ENCODE measurements at regions not wholly inside any gene's neighbourhood (a gene's known extent, or its start where the extent isn't known, plus 50 kb on each side); places are given as distances from the start of the nearest gene placed in this dataset.

DNA sequence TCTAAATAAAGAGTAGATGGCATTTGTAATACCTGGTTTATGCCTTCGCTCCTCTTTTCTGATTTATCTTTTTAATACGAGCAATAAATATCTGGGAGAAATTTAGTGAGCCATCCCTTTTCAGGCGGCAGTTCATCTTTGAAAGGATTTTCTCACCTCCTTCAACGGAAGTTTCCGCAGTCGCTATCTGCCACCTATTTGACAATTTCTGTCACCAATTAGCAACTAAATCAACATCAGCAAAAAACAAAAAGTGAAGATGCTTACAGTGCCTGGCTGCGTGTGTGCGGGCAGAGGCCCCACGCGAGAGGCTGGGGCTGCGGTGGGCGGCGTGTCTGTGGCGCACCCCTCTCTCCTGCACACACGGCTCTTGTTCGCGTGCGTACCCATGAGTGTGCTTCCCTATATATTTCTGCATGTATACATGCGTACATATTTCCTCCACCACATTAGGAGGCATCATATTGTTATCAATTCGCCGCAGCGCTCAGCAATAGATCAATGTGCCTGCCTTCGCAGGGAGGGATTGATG is 117.3 kb upstream of the BARHL2 start:
- TF ChIP-seq, protein P1, sequence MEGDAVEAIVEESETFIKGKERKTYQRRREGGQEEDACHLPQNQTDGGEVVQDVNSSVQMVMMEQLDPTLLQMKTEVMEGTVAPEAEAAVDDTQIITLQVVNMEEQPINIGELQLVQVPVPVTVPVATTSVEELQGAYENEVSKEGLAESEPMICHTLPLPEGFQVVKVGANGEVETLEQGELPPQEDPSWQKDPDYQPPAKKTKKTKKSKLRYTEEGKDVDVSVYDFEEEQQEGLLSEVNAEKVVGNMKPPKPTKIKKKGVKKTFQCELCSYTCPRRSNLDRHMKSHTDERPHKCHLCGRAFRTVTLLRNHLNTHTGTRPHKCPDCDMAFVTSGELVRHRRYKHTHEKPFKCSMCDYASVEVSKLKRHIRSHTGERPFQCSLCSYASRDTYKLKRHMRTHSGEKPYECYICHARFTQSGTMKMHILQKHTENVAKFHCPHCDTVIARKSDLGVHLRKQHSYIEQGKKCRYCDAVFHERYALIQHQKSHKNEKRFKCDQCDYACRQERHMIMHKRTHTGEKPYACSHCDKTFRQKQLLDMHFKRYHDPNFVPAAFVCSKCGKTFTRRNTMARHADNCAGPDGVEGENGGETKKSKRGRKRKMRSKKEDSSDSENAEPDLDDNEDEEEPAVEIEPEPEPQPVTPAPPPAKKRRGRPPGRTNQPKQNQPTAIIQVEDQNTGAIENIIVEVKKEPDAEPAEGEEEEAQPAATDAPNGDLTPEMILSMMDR (IDR thresholded peaks at IDR 0.05; ENCODE audit: low read length): no peak
- no peak for TF ChIP-seq EZH2 (optimal IDR thresholded peaks at IDR 0.05; ENCODE audit: low read depth, low read length)
